ENCODE measurements at regions not wholly inside any gene's neighbourhood (a gene's known extent, or its start where the extent isn't known, plus 50 kb on each side); places are given as distances from the start of the nearest gene placed in this dataset.

DNA sequence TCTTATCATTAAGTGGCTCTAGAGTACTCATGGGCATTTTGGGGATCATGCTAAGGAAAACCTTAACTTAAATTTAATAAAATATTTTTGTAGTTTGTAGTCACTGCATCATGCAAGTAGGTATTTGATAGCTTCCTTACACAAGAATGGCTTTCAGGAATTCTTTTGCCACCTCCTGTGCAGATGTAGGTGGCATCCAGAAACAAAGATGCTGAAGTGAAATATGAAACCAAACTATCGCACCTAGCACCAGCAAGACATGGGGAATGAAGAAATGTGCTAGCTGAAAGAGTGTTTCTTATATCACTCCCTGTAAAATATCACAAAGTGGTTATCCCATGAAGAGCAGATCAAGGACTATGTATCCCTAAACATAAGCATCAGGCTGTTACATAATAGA lies 924.5 kb upstream of the PRR20A start:
- no peak overlapping the region for H3K4me3 ChIP-seq (ENCODE audit: low read length)
- no peaks in the 10 kb centered on the region for H3K27me3 ChIP-seq (ENCODE audit: insufficient read depth, low read length)
- H3K9me3 ChIP-seq (ENCODE audit: insufficient read depth, low read depth, low read length) = no peaks in the 10 kb centered on the region
- H3K36me3 ChIP-seq (ENCODE audit: insufficient read depth, low read length) = no peaks in the 10 kb centered on the region
- no peak overlapping the region for H3K27ac ChIP-seq (ENCODE audit: low read depth, low read length)
- 100% methylated on average over 1 of the region's 1 CpG for WGBS
- H3K9ac ChIP-seq (ENCODE audit: low read depth, low read length) = no peak overlapping the region
- no peaks in the 10 kb centered on the region for H3K4me1 ChIP-seq (ENCODE audit: insufficient read depth, low read length)

DNA sequence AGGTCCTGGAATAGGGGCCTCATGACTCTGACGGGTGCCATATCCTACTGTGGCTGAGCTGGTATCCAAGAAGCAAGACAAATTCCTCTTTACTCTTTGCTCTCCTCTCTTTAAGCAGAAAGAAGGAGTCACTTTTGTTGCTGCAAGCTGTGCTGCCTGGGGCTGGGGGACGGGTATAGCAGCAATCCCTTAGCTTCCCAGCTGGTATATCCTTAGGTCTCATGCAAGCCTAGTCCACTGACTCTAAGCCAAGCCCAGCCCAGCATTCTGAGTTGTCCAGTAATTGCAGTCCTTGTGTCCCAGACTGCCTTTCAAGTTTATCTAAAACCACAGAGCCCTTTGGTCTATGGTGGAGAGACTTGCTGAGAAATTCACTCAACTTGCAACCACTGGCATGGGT lies 893.0 kb upstream of the PRR20A start:
- Histone ChIP-seq H3K27me3 (ENCODE audit: insufficient read depth, low read length) (no peaks in the 10 kb centered on the region), H3K4me3 (ENCODE audit: low read length) (no peak overlapping the region), H3K9ac (ENCODE audit: low read depth, low read length) (no peak overlapping the region), H3K4me1 (ENCODE audit: insufficient read depth, low read length) (no peaks in the 10 kb centered on the region), H3K36me3 (ENCODE audit: insufficient read depth, low read length) (no peaks in the 10 kb centered on the region), H3K27ac (ENCODE audit: low read depth, low read length) (no peak overlapping the region), H3K9me3 (ENCODE audit: insufficient read depth, low read depth, low read length) (peaks cover 4% of the 10 kb centered on the region; the same call in 1 of the 2 replicates)
- WGBS = 94% methylated on average over 2 of the region's 2 CpGs

DNA sequence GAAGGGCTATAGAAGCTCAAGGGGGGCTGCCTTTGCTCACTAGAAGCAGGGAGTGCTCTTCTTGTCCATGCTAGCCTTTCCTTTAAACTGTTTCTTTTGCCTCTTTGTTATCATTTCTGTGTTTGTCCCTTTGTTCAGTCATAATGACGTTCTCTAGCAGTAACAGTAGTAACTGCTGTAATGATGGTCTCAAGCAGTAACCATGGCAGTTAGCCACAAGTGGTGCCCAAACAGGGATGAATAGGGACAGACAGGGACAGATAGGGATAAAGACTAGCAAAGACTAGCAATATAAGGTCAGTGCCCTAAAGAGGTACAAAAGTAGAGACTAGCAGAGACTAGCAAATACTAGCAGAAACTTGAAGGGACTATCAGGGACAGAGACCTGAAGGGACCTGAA lies 869.0 kb upstream of the PRR20A start:
- H3K27me3 ChIP-seq (ENCODE audit: insufficient read depth, low read length) = no peaks in the 10 kb centered on the region
- H3K27ac ChIP-seq (ENCODE audit: low read depth, low read length) = no peak overlapping the region
- H3K9ac ChIP-seq (ENCODE audit: low read depth, low read length) = no peak overlapping the region
- 92% methylated on average over 1 of the region's 1 CpG for WGBS
- peaks cover 3% of the 10 kb centered on the region; the same call in 1 of the 2 replicates for H3K4me1 ChIP-seq (ENCODE audit: insufficient read depth, low read length)
- H3K9me3 ChIP-seq (ENCODE audit: insufficient read depth, low read depth, low read length) = no peaks in the 10 kb centered on the region
- no peak overlapping the region for H3K4me3 ChIP-seq (ENCODE audit: low read length)
- no peaks in the 10 kb centered on the region for H3K36me3 ChIP-seq (ENCODE audit: insufficient read depth, low read length)

DNA sequence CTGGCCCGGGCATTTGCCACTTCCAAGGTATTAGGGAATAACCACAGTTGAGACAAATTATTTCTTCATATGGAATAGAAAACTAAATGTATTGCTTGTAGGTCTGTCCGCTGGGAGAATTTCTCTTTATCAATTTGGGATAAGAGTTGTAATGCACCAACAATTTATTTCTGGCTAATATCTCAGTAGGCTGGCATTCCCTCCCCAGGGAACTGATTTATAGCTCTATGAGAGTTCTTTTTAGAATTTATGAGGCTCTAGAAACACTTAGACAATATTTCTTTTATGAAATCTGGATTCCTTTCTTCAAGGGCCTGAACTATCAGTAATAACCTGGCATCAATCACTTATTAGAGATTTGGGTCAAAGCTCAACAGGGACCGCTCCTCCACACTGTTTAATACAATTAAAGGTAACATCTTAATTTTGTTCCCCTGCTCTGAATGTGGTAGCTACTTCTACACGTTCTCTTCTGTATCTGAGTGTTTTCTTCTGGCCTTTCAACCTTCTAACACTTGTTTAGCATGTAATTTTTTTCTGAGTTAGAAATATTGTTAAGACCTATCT lies 857.4 kb upstream of the PRR20A start:
- Histone ChIP-seq H3K9ac (ENCODE audit: low read depth, low read length) (no peak overlapping the region), H3K27me3 (ENCODE audit: insufficient read depth, low read length) (no peaks in the 10 kb centered on the region), H3K9me3 (ENCODE audit: insufficient read depth, low read depth, low read length) (no peaks in the 10 kb centered on the region), H3K4me3 (ENCODE audit: low read length) (no peak overlapping the region), H3K27ac (ENCODE audit: low read depth, low read length) (no peak overlapping the region), H3K4me1 (ENCODE audit: insufficient read depth, low read length) (no peaks in the 10 kb centered on the region), H3K36me3 (ENCODE audit: insufficient read depth, low read length) (no peaks in the 10 kb centered on the region)
- 93% methylated on average over 3 of the region's 4 CpGs for WGBS

DNA sequence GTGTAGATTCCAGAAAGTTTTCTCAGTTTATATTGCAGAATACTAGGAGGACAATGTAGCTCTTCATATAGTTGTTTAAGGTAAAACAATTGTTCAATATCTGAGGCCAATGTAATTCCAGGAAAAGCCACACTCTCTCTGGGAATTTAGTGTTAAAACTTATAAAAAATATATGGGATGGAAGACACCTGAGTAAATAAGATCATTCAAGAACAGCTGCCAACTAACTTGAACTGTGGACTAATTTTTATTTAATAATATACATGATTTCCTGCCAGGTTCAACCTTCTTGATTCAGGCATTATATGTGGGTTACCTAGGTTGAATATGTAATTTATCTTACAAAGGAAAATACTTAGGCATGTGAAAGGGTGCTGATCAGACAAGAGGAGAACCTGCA lies 841.1 kb upstream of the PRR20A start:
- Histone ChIP-seq H3K4me3 (ENCODE audit: low read length) (no peak overlapping the region), H3K36me3 (ENCODE audit: insufficient read depth, low read length) (no peaks in the 10 kb centered on the region), H3K9ac (ENCODE audit: low read depth, low read length) (no peak overlapping the region), H3K4me1 (ENCODE audit: insufficient read depth, low read length) (0 out of 2 replicates have a peak, but pooled peaks cover 2% of the 10 kb centered on the region), H3K27ac (ENCODE audit: low read depth, low read length) (no peak overlapping the region), H3K9me3 (ENCODE audit: insufficient read depth, low read depth, low read length) (no peaks in the 10 kb centered on the region), H3K27me3 (ENCODE audit: insufficient read depth, low read length) (no peaks in the 10 kb centered on the region)

DNA sequence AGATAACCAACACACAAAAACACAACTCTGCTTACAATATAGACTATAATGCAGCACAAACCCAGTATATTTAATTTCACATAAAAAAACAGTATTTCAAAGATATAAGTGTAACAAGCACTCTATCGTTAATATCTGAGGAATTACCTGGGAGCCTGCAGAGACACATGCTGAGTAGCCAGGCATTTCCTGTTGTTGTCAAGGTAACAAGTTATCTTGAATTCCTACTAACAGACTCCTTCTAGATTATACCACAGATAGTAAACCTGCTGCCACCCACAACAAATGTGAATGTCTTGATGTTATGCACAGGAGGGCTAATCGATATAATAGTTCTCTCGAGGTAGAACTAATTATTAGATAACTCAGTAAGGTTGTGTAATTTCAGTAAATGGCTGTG lies 826.0 kb upstream of the PRR20A start:
- no peak overlapping the region for H3K4me3 ChIP-seq (ENCODE audit: low read length)
- no peak overlapping the region for H3K27ac ChIP-seq (ENCODE audit: low read depth, low read length)
- H3K9ac ChIP-seq (ENCODE audit: low read depth, low read length) = no peak overlapping the region
- peaks cover 30% of the 10 kb centered on the region for H3K4me1 ChIP-seq (ENCODE audit: insufficient read depth, low read length)
- no peaks in the 10 kb centered on the region for H3K9me3 ChIP-seq (ENCODE audit: insufficient read depth, low read depth, low read length)
- 76% methylated on average over 3 of the region's 3 CpGs for WGBS
- H3K27me3 ChIP-seq (ENCODE audit: insufficient read depth, low read length) = no peaks in the 10 kb centered on the region
- H3K36me3 ChIP-seq (ENCODE audit: insufficient read depth, low read length) = no peaks in the 10 kb centered on the region

DNA sequence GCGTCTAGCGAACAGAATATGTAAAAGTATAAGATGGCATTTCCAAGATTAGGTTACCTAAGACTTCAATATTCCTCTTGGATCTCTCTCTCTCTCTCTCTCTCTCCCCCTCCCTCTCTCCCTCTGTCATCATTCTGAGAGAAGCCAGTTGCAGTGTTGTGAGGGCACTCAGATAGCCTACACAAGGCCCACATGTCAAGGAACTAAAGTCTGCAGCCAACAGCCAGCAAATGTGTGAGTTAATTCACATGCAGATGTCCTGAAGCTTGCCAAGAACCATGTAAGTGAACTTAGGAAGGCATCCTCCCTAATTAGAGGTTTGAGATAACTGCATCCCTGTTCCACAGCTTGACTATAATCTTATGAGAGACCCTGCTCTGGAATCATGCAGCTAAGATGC lies 822.9 kb upstream of the PRR20A start:
- no peaks in the 10 kb centered on the region for H3K9me3 ChIP-seq (ENCODE audit: insufficient read depth, low read depth, low read length)
- no peaks in the 10 kb centered on the region for H3K36me3 ChIP-seq (ENCODE audit: insufficient read depth, low read length)
- WGBS = 100% methylated on average over 2 of the region's 2 CpGs
- no peak overlapping the region for H3K27ac ChIP-seq (ENCODE audit: low read depth, low read length)
- no peak overlapping the region for H3K4me3 ChIP-seq (ENCODE audit: low read length)
- H3K4me1 ChIP-seq (ENCODE audit: insufficient read depth, low read length) = peaks cover 30% of the 10 kb centered on the region
- no peaks in the 10 kb centered on the region for H3K27me3 ChIP-seq (ENCODE audit: insufficient read depth, low read length)
- H3K9ac ChIP-seq (ENCODE audit: low read depth, low read length) = no peak overlapping the region

DNA sequence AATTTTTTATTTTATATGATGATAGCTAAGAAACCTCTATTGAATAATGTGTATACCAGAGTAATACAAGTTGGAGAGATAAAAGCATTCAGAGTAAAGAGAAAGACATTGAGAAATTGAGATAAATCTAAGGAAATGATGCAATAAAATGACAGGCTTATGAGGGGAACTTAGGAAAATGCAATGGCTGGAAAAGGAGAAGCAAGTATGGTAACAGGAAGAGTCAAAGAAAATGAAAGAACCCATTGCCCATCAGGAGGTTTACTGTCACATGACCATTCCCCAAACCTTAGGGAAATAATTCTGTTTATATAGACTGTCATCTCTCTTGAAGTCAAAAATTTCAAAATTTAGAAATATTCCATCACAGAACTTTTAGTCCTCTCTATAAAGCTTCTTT lies 808.0 kb upstream of the PRR20A start:
- H3K36me3 ChIP-seq (ENCODE audit: insufficient read depth, low read length) = no peaks in the 10 kb centered on the region
- H3K9me3 ChIP-seq (ENCODE audit: insufficient read depth, low read depth, low read length) = no peaks in the 10 kb centered on the region
- H3K4me1 ChIP-seq (ENCODE audit: insufficient read depth, low read length) = no peaks in the 10 kb centered on the region
- no peak overlapping the region for H3K9ac ChIP-seq (ENCODE audit: low read depth, low read length)
- H3K4me3 ChIP-seq (ENCODE audit: low read length) = no peak overlapping the region
- no peak overlapping the region for H3K27ac ChIP-seq (ENCODE audit: low read depth, low read length)
- no peaks in the 10 kb centered on the region for H3K27me3 ChIP-seq (ENCODE audit: insufficient read depth, low read length)

DNA sequence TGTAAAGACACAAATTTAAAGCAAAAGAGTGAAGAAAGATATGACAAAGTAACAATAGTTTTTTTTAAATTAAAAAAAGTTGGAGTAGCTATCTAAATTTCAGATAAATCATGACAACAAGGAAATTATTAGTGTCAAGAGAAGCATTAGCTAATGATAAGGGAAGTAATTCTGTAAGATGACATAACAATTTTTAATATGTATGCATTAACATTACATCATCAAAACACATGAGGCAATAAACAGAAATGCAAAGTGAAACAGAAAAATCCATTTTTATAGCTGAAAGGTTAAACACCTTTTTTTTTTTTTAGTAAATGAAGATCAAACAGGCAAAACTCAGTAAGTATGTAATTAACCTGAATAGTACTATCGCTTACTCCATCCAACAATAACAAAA lies 804.9 kb upstream of the PRR20A start:
- 100% methylated on average over 1 of the region's 1 CpG for WGBS
- H3K36me3 ChIP-seq (ENCODE audit: insufficient read depth, low read length) = no peaks in the 10 kb centered on the region
- H3K4me1 ChIP-seq (ENCODE audit: insufficient read depth, low read length) = no peaks in the 10 kb centered on the region
- no peaks in the 10 kb centered on the region for H3K9me3 ChIP-seq (ENCODE audit: insufficient read depth, low read depth, low read length)
- H3K4me3 ChIP-seq (ENCODE audit: low read length) = no peak overlapping the region
- H3K27ac ChIP-seq (ENCODE audit: low read depth, low read length) = no peak overlapping the region
- H3K9ac ChIP-seq (ENCODE audit: low read depth, low read length) = no peak overlapping the region
- no peaks in the 10 kb centered on the region for H3K27me3 ChIP-seq (ENCODE audit: insufficient read depth, low read length)

DNA sequence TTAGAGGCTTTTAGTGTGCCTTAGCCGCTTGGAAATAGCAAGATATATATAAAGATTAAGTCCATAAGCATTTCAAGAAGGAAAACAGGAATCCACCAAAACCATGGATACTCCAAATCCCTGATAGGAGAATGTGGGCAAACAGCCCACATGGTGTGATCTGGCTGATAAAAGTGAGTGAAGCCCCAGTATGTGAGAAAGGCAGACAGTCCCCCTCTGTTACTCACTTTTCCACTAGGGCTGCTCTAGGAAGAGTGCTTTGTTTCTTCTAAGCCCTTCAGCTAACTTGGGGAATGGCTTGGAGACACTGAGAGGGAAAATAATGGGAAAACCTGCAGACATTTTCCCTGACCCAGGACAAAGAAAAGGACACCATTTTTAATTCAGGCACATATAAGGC lies 802.3 kb upstream of the PRR20A start:
- H3K9me3 ChIP-seq (ENCODE audit: insufficient read depth, low read depth, low read length) = no peaks in the 10 kb centered on the region
- no peaks in the 10 kb centered on the region for H3K27me3 ChIP-seq (ENCODE audit: insufficient read depth, low read length)
- no peak overlapping the region for H3K4me3 ChIP-seq (ENCODE audit: low read length)
- H3K36me3 ChIP-seq (ENCODE audit: insufficient read depth, low read length) = no peaks in the 10 kb centered on the region
- H3K4me1 ChIP-seq (ENCODE audit: insufficient read depth, low read length) = no peaks in the 10 kb centered on the region
- no CpG with 5 or more reads among the region's 1 CpG for WGBS
- H3K27ac ChIP-seq (ENCODE audit: low read depth, low read length) = no peak overlapping the region
- no peak overlapping the region for H3K9ac ChIP-seq (ENCODE audit: low read depth, low read length)

DNA sequence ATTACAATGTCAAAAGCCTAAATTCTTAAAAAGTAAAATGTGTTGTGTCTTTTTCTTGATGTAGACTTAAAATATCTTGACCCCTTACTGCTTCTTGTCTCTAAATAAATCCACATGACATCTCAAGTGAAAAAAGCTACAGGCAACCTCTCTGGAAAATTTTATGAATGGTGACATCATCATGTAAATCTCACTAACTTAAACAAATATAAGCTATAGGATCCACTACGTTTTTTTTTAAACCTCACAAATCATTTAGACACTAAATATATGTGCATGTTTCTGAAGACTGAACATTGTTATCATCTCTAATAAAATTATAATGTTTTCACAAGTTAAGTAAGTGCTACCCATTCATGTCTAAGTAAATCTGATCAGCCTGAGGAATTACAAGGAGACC lies 793.7 kb upstream of the PRR20A start:
- Histone ChIP-seq H3K4me3 (ENCODE audit: low read length) (no peak overlapping the region), H3K36me3 (ENCODE audit: insufficient read depth, low read length) (no peaks in the 10 kb centered on the region), H3K27me3 (ENCODE audit: insufficient read depth, low read length) (no peaks in the 10 kb centered on the region), H3K9me3 (ENCODE audit: insufficient read depth, low read depth, low read length) (no peaks in the 10 kb centered on the region), H3K27ac (ENCODE audit: low read depth, low read length) (no peak overlapping the region), H3K4me1 (ENCODE audit: insufficient read depth, low read length) (no peaks in the 10 kb centered on the region), H3K9ac (ENCODE audit: low read depth, low read length) (no peak overlapping the region)
- no CpG with 5 or more reads among the region's 1 CpG for WGBS

DNA sequence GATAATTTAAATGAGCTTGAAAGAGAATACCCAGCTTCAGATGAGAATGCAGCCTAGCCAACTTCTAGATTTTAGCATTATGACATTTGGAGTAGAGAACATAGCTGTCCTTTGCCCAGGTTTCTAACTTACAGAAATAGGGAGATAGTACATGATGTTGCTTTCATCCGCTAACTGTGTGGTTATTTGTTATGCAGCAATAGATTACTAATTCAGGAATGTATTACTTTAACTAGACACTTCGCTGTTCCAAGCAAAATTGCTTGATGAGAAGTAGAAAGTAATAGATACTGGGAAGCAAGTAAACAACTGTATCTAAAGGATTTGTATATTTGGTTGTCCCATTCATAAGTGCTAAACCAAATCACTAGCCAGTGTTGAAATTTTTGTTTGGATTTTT lies 790.9 kb upstream of the PRR20A start:
- Histone ChIP-seq H3K27ac (ENCODE audit: low read depth, low read length) (no peak overlapping the region), H3K4me3 (ENCODE audit: low read length) (no peak overlapping the region), H3K4me1 (ENCODE audit: insufficient read depth, low read length) (no peaks in the 10 kb centered on the region), H3K27me3 (ENCODE audit: insufficient read depth, low read length) (no peaks in the 10 kb centered on the region), H3K9me3 (ENCODE audit: insufficient read depth, low read depth, low read length) (no peaks in the 10 kb centered on the region), H3K9ac (ENCODE audit: low read depth, low read length) (no peak overlapping the region), H3K36me3 (ENCODE audit: insufficient read depth, low read length) (no peaks in the 10 kb centered on the region)
- 96% methylated on average over 2 of the region's 2 CpGs for WGBS
